ENCODE measurements at regions not wholly inside any gene's neighbourhood (a gene's known extent, or its start where the extent isn't known, plus 50 kb on each side); places are given as distances from the start of the nearest gene placed in this dataset.

- DNase-seq (ENCODE audit: low spot score), result no peak
Measured at GRCh38 chr6:108751851-108752732, 96.1 kb upstream of the ARMC2 start.

- no peak for DNase-seq (ENCODE audit: low spot score)
Measured at GRCh38 chr6:108752733-108753590, 95.3 kb upstream of the ARMC2 start.

GRCh38 chr6:108755257-108756240 is 92.7 kb upstream of the ARMC2 start:
- DNase-seq (ENCODE audit: low spot score), result no peak

DNA sequence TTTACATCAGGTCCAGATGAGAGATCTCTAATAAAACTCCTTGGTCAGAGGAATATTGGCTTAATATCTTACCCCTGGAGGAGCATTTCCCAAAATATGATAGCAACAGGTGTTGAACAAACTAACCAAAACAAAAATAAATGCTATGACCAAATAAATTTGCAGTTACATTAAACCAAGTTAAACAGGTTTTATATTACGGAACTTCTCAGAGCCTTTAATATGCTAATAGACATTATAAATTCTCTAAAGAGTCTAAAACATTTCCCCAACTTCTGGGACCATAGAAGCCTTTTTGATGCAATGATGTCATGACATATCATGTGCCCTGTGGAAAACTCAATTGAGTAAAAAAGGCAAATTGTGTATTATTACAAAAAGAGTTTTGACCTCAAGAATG is 90.9 kb upstream of the ARMC2 start:
- no peak for DNase-seq (ENCODE audit: low spot score)

- DNase-seq (ENCODE audit: low spot score), result no peak
Measured at GRCh38 chr6:108758884-108759283, 89.3 kb upstream of the ARMC2 start.

DNA sequence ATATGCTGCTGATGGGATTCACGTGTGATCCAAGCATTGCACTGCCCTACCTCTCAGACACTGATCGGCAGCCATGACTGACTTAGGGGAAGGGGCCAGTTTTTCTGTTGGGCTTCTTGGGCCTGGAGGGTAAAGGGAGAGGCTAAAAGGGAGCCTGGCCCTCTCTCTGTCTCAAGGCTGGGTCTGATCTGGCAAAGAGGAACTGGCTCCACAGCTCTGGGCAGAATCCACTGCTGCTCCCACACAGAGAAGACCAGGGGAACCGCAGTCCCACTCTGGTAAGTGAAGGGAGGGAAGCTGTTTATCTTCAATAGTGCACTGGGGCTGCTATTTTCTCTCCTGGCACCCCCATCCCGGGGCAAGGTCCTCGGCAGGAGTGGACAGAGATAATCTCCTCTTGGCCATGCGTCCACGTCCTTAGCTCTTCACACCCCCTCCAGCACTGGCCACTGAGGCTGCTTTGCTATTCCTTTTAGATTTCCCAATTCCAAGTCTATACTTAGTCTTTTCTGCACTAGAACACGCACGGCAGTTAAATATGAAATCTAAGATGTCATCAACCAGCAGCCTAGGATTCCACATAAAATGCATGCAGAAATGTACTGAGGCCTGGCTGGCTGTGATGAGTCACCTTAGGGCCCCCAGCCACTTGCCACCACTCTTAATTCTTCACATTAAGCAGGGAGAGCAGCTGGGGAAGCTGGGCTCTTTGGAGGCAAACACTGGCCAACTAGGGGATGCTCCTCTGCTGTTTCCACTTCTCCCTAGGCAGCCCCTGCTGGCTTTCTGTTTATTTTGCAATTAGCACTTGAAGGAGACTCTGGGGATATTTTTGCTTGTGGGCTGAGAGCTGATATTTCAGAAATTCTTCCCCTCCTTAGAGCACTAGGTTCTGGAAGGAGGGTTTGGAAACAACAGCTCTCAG is 87.8 kb upstream of the ARMC2 start:
- DNase-seq (ENCODE audit: low spot score), result no peak

DNA sequence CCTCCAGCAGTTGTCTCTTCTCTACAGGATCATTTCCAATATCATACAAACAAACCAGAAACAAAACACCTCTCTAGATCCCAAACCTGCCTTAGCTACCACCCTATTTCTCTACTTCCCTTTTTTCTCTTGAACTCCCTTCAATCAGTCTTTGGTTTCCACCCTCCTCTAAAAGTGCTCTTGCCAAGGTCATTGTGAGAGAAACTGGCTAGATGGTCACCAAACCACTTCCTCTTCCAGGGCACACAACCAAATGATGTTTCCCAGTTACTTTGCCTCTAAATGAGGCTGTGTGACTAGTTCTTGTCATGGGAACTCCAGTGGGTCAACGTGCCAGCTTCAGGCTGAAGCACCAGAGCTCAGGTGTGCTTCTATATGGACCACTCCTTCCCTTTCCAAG is 85.8 kb upstream of the ARMC2 start:
- DNase-seq (ENCODE audit: low spot score), result no peak

- DNase-seq (ENCODE audit: low spot score), result no peak
Measured at GRCh38 chr6:108763931-108764579, 84.2 kb upstream of the ARMC2 start.

DNA sequence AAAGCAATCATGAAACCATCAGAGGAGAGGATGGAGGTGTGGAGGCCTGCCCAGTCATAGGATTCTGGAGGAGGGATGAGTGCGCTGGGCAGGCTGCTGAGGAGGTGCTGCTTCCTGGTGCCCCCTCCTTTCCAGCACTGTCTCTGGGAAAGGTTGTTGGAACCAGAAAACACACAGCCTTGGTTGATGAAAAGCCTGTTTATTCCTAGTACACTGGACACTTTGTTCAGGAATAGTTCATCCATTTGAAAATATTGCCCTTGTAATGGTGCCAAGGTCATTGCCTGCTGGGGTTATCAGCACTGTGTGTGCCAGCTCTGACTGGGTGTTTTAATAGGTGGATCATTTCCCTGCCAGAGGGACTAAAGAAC is 83.7 kb upstream of the ARMC2 start:
- no peak for DNase-seq (ENCODE audit: low spot score)

- DNase-seq (ENCODE audit: low spot score), result no peak
Measured at GRCh38 chr6:108765495-108765894, 82.7 kb upstream of the ARMC2 start.

DNA sequence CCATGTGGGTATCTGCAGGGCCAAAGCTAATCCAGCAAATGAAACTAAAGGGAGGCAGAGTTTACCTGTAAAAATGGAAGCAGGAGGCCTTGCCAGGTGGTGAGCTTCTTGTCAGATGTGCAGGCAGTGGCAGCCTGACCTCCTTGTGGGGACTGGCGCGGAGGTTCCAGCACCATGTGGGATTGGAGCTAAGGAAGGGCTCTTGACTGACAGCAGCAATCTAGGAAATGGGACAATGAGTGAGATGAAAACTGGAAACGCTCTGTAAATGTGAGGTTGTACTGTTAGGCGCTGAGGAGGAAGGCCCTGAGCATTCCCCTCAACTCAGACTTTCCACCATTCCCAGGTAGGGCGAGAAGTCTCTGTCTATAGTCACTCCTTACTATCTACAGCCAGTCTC is 81.8 kb upstream of the ARMC2 start:
- DNase-seq (ENCODE audit: low spot score), result no peak

DNA sequence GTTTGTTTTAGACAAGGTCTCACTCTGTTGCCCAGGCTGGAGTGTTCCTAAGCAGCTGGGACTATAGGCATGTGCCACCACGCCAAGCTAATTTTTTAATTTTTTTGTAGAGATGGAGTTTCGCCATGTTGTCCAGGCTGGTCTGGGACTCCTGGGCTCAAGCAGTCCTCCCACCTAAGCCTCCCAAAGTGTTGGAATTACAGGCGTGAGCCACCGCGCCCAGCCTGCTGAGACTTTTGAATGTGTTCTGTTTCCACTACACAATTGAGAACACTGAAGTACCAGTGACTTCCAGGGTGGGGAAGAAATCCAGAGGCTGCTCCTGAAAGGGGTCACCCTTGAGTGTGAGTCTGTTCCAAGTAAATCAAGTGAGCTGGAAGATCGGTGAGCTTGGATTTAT is 81.3 kb upstream of the ARMC2 start:
- no peak for DNase-seq (ENCODE audit: low spot score)

DNA sequence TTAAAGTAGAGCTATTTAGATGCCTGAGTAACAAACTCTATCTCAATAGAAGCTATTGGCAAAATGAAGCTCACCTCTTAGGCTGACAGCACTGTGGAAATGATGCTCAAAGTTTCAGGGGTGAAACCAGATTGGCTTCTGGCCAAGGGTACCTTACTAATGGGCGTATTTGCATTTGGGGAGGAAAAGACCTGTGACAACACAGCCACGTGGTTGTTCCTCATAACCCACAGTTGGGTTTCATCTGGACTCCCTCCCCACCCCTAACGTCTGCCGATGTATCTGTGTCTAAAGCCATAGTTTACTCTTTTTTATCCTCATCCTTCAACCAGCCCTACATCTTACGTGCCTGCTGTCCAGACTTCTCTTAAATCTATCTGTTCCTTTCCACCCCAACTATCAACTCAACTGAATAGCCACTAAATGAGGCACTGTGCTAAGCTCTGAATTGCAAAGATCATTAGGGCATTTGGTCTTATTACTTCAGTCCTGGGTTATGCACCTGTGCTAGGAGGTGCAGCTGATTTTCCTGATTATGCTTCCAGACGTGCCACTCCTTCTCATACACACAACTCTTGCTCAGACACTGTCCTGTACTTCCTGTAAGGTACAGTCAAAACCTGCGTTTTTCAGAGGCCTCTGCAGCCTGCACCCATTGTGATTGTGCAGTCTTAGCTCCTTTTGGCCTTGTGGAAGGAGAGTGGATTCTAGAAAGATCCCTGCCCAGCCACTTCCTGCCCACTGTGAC is 80.6 kb upstream of the ARMC2 start:
- DNase-seq (ENCODE audit: low spot score), result no peak

DNA sequence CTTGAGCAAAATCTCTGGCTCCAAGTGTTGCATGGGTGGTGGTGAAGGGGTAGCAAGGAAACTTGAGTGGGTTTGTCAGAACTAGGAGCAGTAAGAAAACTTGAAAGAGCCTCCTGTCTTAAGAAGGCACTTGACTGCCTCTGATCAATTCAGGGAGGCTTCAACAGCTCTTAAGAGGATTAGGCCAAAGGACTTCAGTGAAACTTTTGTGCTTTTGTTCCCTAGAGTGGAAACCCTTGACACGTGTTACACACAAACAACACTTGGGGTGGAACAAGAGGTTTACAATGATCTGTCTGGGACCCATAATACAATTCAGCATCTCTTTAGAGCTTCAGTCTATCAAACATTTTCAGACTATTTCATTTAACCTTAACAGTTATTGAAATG is 80.1 kb upstream of the ARMC2 start:
- no peak for DNase-seq (ENCODE audit: low spot score)

GRCh38 chr6:108768792-108769524 is 79.3 kb upstream of the ARMC2 start:
- DNase-seq (ENCODE audit: low spot score), result no peak

DNA sequence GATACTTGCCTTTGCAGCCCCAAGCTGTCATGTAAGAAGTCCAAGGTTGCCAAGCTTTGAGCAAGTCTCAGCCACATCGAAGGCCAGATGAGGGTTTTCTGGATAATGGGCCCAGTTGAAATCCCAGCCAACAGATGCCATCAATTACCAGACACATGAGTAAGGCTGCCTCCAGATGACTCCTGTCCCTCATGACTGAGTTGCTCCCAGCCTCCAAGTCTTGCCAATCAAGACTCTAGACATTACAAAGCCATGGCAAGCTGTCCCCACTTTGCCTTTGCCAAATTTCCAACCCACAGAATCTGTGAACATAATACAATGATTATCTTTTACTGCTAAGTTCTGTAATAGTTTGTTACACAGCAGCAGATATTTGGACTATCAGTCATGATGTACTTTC is 76.8 kb upstream of the ARMC2 start:
- DNase-seq (ENCODE audit: low spot score), result no peak

GRCh38 chr6:108774555-108774954 is 73.7 kb upstream of the ARMC2 start:
- DNase-seq (ENCODE audit: low spot score), result no peak

- DNase-seq (ENCODE audit: low spot score), result no peak
Measured at GRCh38 chr6:108777536-108777935, 70.7 kb upstream of the ARMC2 start.
